HG03280 (cell line): ENCODE measurements at regions not wholly inside any gene's neighbourhood (a gene's known extent, or its start where the extent isn't known, plus 50 kb on each side); places are given as distances from the start of the nearest gene placed in this dataset.
"Not testable (repeated sequence)": the region's sequence is repeated elsewhere in the genome, so short reads cannot be mapped to it uniquely, and the experiment has no call there.

Experiments used
- ATAC-seq: cut with Tn5 transposase; IDR thresholded peaks from one replicate; pipeline ENCODE4 v1.9.1; 2021; ENCODE audit warnings: mild to moderate bottlenecking, moderate library complexity; ENCODE audit not compliant: unreplicated experiment

GRCh38 chr6:13874191-13874549, 50.6 kb upstream of the RNF182 start:
- ATAC-seq = no peak

GRCh38 chr6:13873288-13874190, 51.2 kb upstream of the RNF182 start:
- peak; percentile 54 for ATAC-seq

- no peak for ATAC-seq
Measured at GRCh38 chr6:13872681-13873080, 52.1 kb upstream of the RNF182 start.

- not testable (repeated sequence) for ATAC-seq
Measured at GRCh38 chr6:13872006-13872405, 52.7 kb upstream of the RNF182 start.

- no peak for ATAC-seq
Measured at GRCh38 chr6:13870214-13870830, 54.4 kb upstream of the RNF182 start.

- ATAC-seq = no peak
Measured at GRCh38 chr6:13868236-13868635, 53.9 kb upstream of the MCUR1 start.

GRCh38 chr6:13866301-13866700, 51.9 kb upstream of the MCUR1 start:
- ATAC-seq = no peak

- ATAC-seq = no peak
Measured at GRCh38 chr6:13865141-13865540, 50.8 kb upstream of the MCUR1 start.

GRCh38 chr6:13864669-13865068, 50.3 kb upstream of the MCUR1 start:
- ATAC-seq = not testable (repeated sequence)
